ENCODE measurements at regions not wholly inside any gene's neighbourhood (a gene's known extent, or its start where the extent isn't known, plus 50 kb on each side); places are given as distances from the start of the nearest gene placed in this dataset.

DNA sequence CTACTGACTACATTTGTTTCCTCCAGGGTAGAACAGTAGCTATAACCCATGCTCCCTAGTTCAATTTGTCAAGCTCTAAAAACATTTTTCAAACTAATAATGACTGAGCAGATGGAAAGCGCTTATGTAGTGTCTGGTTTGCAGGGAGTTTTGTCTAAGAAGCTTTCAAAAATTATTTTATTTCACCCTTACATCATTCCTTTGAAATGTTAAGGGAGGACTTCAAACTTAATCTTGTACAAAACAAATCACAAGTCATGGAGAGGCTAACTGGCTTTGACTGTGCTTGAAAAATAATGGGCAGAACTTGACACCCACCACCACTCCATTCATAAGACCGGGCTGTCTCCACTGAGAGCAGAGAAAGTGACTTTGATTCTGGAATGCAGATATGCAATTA is 153.4 kb upstream of the QRFPR start (continued):
- no peak for TF ChIP-seq FOXM1 (IDR thresholded peaks at IDR 0.05; ENCODE audit: low read depth)

DNA sequence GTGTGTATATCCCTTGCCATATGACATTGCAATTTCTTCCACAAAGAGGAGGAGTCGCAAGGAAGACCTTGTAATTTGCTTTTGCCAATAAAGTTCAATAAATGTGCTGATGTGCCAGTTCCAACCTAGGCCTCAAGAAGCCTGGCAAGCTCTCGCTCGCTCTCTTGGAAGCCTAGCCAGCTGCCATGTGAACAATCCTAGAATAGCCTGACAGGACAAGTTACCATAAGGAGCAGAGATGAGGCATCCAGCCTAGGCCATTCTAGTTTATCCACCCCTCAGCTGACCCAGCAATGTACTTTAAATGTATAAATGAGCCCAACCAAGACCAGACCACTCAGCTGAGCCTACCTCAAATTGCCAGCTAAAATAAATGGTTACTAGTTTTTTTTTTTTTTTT is 145.7 kb upstream of the QRFPR start:
- no peaks in the 10 kb centered on the region for H3K36me3 ChIP-seq (replicated peaks in 1 of 2; ENCODE audit: control insufficient read depth in 1 of 2, insufficient read depth in 2 of 2, low read length in 1 of 2)
- no peaks in the 10 kb centered on the region for H3K9me2 ChIP-seq
- CTCF ChIA-PET, result no interaction called here
- no peak overlapping the region for H3K27ac ChIP-seq (ENCODE audit: low read depth in 2 of 2, low read length in 1 of 2)
- no peaks in the 10 kb centered on the region for H3K79me2 ChIP-seq (ENCODE audit: insufficient read depth)
- no peaks in the 10 kb centered on the region for H4K20me1 ChIP-seq (ENCODE audit: insufficient read depth)
- H3K4me2 ChIP-seq, result no peak overlapping the region
- POLR2A ChIA-PET, result no interaction called here
- no peaks in the 10 kb centered on the region for H3K9me3 ChIP-seq
- no peak overlapping the region for H2AFZ ChIP-seq (ENCODE audit: low read depth)
- no peaks in the 10 kb centered on the region for H3K4me1 ChIP-seq (ENCODE audit: control insufficient read depth in 1 of 2, insufficient read depth in 2 of 2, low read depth in 1 of 2, low read length in 1 of 2)
- H3K4me3 ChIP-seq (ENCODE audit: low read depth in 2 of 2, low read length in 1 of 2), result no peak overlapping the region
- 14% methylated on average over 3 of the region's 3 CpGs for WGBS (ENCODE audit: low lambda C conversion rate)
- H3K9ac ChIP-seq, result no peak overlapping the region
- H3K27me3 ChIP-seq (ENCODE audit: insufficient read depth), result 0 out of 2 replicates have a peak, but pooled peaks cover 5% of the 10 kb centered on the region
- H3F3A ChIP-seq (replicated peaks; ENCODE audit: insufficient read depth), result no peaks in the 10 kb centered on the region
- no peak for DNase-seq
- TF ChIP-seq TEAD4 (IDR thresholded peaks at IDR 0.05; ENCODE audit: borderline replicate concordance, insufficient read depth) (no peak), TCF12 (IDR thresholded peaks at IDR 0.05) (no peak), FOSL2 (IDR thresholded peaks at IDR 0.05; ENCODE audit: borderline replicate concordance, low read depth) (no peak), POLR2AphosphoS5 (IDR thresholded peaks at IDR 0.05; ENCODE audit: low read depth, low read length) (no peak), SIN3A (IDR thresholded peaks at IDR 0.05; ENCODE audit: borderline replicate concordance, low read depth, low read length) (no peak), RFX5 (IDR thresholded peaks at IDR 0.05; ENCODE audit: low read length) (no peak)
- TF ChIP-seq, protein P1, sequence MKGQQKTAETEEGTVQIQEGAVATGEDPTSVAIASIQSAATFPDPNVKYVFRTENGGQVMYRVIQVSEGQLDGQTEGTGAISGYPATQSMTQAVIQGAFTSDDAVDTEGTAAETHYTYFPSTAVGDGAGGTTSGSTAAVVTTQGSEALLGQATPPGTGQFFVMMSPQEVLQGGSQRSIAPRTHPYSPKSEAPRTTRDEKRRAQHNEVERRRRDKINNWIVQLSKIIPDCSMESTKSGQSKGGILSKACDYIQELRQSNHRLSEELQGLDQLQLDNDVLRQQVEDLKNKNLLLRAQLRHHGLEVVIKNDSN (IDR thresholded peaks at IDR 0.05; ENCODE audit: borderline replicate concordance, low read depth), result no peak

DNA sequence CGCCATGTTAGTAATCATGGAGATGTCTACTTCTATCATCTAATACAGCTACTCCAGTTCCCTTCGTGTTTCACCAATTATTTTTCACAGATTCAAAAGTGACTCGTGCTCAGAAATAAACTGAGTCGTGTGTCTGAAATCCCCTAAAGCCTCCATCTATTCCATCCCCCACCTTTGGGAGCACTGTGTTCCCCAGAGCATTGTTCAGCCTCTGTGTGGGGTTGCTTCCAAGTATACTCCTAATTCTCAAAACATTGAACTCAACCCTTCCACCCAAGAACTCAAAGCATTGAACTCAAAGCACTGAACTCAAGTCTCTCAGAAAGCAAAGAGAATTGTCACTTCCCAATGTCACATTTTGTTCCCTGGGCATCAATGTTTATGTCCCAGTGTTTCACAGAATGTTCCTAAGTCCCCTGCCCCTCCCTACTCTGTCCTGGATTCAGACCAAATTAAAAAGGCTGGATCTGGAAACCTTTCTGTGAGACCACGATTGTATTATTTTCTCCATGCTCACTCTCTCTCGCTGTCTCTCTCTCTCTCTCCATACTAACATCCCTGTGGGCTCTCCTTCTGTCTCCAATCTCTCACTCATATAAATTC is 138.5 kb upstream of the QRFPR start:
- 12% methylated on average over 6 of the region's 6 CpGs for WGBS (ENCODE audit: low lambda C conversion rate)
- Histone ChIP-seq H3K4me2 (no peak overlapping the region), H3K9ac (no peak overlapping the region), H3K4me1 (ENCODE audit: control insufficient read depth in 1 of 2, insufficient read depth in 2 of 2, low read depth in 1 of 2, low read length in 1 of 2) (no peaks in the 10 kb centered on the region), H4K20me1 (ENCODE audit: insufficient read depth) (no peaks in the 10 kb centered on the region), H3K27ac (ENCODE audit: low read depth in 2 of 2, low read length in 1 of 2) (no peak overlapping the region), H3F3A (replicated peaks; ENCODE audit: insufficient read depth) (no peaks in the 10 kb centered on the region), H3K4me3 (ENCODE audit: low read depth in 2 of 2, low read length in 1 of 2) (no peak overlapping the region), H3K79me2 (ENCODE audit: insufficient read depth) (no peaks in the 10 kb centered on the region), H2AFZ (ENCODE audit: low read depth) (no peak overlapping the region), H3K9me3 (no peaks in the 10 kb centered on the region), H3K27me3 (ENCODE audit: insufficient read depth) (no peaks in the 10 kb centered on the region), H3K36me3 (replicated peaks in 1 of 2; ENCODE audit: control insufficient read depth in 1 of 2, insufficient read depth in 2 of 2, low read length in 1 of 2) (no peaks in the 10 kb centered on the region), H3K9me2 (no peaks in the 10 kb centered on the region)
- TF ChIP-seq, protein P2, sequence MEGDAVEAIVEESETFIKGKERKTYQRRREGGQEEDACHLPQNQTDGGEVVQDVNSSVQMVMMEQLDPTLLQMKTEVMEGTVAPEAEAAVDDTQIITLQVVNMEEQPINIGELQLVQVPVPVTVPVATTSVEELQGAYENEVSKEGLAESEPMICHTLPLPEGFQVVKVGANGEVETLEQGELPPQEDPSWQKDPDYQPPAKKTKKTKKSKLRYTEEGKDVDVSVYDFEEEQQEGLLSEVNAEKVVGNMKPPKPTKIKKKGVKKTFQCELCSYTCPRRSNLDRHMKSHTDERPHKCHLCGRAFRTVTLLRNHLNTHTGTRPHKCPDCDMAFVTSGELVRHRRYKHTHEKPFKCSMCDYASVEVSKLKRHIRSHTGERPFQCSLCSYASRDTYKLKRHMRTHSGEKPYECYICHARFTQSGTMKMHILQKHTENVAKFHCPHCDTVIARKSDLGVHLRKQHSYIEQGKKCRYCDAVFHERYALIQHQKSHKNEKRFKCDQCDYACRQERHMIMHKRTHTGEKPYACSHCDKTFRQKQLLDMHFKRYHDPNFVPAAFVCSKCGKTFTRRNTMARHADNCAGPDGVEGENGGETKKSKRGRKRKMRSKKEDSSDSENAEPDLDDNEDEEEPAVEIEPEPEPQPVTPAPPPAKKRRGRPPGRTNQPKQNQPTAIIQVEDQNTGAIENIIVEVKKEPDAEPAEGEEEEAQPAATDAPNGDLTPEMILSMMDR (IDR thresholded peaks at IDR 0.05), result no peak
- TF ChIP-seq SIN3A (IDR thresholded peaks at IDR 0.05; ENCODE audit: borderline replicate concordance, low read depth, low read length) (no peak), SMC3 (IDR thresholded peaks at IDR 0.05; ENCODE audit: low read depth, low read length) (no peak), GATA2 (CRISPR knock-in tag; IDR thresholded peaks at IDR 0.05) (no peak), EZH2phosphoT487 (IDR thresholded peaks at IDR 0.05; ENCODE audit: borderline replicate concordance, low read depth) (no peak), RFX5 (IDR thresholded peaks at IDR 0.05; ENCODE audit: low read length) (no peak), RCOR1 (IDR thresholded peaks at IDR 0.05; ENCODE audit: low read length) (no peak), NRF1 (IDR thresholded peaks at IDR 0.05; ENCODE audit: low read depth, low read length) (no peak), ELF1 (IDR thresholded peaks at IDR 0.05) (no peak), JUND (IDR thresholded peaks at IDR 0.05) (no peak), FOXJ3 (CRISPR knock-in tag; IDR thresholded peaks at IDR 0.05) (no peak), CHD2 (IDR thresholded peaks at IDR 0.05; ENCODE audit: low read length, partially characterized antibody) (no peak), FOXM1 (IDR thresholded peaks at IDR 0.05; ENCODE audit: low read depth) (no peak)
- TF ChIP-seq, protein P3, sequence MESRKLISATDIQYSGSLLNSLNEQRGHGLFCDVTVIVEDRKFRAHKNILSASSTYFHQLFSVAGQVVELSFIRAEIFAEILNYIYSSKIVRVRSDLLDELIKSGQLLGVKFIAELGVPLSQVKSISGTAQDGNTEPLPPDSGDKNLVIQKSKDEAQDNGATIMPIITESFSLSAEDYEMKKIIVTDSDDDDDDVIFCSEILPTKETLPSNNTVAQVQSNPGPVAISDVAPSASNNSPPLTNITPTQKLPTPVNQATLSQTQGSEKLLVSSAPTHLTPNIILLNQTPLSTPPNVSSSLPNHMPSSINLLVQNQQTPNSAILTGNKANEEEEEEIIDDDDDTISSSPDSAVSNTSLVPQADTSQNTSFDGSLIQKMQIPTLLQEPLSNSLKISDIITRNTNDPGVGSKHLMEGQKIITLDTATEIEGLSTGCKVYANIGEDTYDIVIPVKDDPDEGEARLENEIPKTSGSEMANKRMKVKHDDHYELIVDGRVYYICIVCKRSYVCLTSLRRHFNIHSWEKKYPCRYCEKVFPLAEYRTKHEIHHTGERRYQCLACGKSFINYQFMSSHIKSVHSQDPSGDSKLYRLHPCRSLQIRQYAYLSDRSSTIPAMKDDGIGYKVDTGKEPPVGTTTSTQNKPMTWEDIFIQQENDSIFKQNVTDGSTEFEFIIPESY (IDR thresholded peaks at IDR 0.05; ENCODE audit: borderline replicate concordance, low read depth), result no peak
- TF ChIP-seq, protein P4, sequence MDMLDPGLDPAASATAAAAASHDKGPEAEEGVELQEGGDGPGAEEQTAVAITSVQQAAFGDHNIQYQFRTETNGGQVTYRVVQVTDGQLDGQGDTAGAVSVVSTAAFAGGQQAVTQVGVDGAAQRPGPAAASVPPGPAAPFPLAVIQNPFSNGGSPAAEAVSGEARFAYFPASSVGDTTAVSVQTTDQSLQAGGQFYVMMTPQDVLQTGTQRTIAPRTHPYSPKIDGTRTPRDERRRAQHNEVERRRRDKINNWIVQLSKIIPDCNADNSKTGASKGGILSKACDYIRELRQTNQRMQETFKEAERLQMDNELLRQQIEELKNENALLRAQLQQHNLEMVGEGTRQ (IDR thresholded peaks at IDR 0.05; ENCODE audit: borderline replicate concordance, low read depth, low read length), result no peak
- ChIA-PET POLR2A (no interaction called here), CTCF (no interaction called here)
- DNase-seq, result no peak
